HG02759 (cell line): ENCODE measurements at regions not wholly inside any gene's neighbourhood (a gene's known extent, or its start where the extent isn't known, plus 50 kb on each side); places are given as distances from the start of the nearest gene placed in this dataset.

Experiments
- ATAC-seq: cut with Tn5 transposase; IDR thresholded peaks from one replicate; pipeline ENCODE4 v1.9.1; 2021; ENCODE audit warnings: mild to moderate bottlenecking, moderate library complexity; ENCODE audit not compliant: unreplicated experiment

DNA sequence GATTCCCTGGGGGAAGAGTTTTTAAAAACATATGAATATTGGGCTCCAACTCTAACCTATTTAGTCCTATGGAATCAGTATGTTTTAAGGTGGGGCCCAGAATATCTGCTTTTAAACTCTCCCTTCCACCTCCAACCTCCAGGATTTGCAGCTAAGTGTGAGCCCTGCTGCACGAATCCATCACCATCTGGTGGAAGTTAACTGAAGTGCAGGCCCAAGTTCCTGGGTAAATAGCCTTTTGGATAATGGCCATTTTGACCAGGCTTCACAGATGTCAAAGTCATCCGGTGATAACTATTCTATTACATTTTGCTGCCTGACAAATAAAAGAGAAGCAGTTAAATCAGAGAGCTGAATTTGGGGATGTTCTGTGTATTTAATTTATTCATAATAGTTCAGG, 58.1 kb upstream of the RMST start:
- peak; percentile 91 for ATAC-seq

DNA sequence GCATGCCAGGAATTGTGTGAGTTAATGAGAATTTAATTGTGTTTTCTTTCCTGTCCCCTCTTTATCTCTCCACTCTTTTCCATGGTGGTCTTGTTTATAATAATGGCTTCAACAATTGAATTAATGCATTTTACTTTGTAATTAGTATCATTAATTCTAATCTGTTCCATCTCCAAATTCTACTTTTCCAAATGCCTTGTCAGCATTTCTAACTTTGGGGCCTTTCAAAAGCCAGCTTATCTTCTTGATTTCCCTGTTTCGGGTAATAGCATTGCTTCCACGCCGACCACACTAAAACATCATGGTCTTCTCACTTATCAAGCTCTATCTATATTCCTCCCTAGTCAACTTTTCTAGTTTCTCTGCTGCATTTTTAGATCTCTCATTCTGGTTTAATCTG, 54.2 kb upstream of the RMST start:
- ATAC-seq: no peak

DNA sequence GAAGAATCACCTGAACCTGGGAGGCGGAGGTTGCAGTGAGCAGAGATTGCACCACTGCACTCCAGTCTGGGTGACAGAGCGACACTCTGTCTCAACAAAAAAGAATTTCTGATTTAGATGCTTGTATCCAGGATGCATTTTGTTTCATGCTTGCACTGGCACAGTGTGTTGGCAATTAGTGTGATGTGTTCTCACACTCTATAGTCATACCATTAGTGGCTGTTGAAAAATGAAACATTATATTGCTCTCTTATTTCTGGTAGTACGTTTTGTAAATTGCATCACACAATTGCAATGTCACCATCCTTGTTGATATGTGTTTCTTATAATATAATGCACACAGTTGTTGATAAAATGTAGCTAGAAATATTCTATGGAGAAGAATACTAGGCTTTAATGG, 51.3 kb upstream of the RMST start:
- ATAC-seq: no peak
